ENCODE measurements at regions not wholly inside any gene's neighbourhood (a gene's known extent, or its start where the extent isn't known, plus 50 kb on each side); places are given as distances from the start of the nearest gene placed in this dataset.

GRCh38 chr4:140213749-140214148 lies 59.8 kb upstream of the MAML3 start:
- TF ChIP-seq POLR2AphosphoS5 (IDR thresholded peaks at IDR 0.05), result no peak
- TF ChIP-seq CTCF (IDR thresholded peaks at IDR 0.05), result no peak
- TF ChIP-seq POLR2A (IDR thresholded peaks at IDR 0.05), result no peak
